H1 (cell line): ENCODE measurements at regions not wholly inside any gene's neighbourhood (a gene's known extent, or its start where the extent isn't known, plus 50 kb on each side); places are given as distances from the start of the nearest gene placed in this dataset.

ENCODE experiments used
- CTCF ChIA-PET: fragments of 300-600 bp; sonication (Branson Sonifier 250); formaldehyde crosslinking; loops from one replicate; lab custom pipeline; 2021; ENCODE audit not compliant: partially characterized antibody; lab: Charles Lee
- POLR2A ChIA-PET: fragments of 300-600 bp; sonication (Branson Sonifier 250); formaldehyde crosslinking; loops from one replicate; lab custom pipeline; 2021; ENCODE audit warnings: inconsistent platforms; ENCODE audit not compliant: partially characterized antibody; lab: Charles Lee
- DNase-seq, 2 experiments: peaks; one replicate each; pipeline versions ENCODE4 v3.0.0 to v3.0.0-alpha.2; 2010 to 2022; ENCODE audit warnings: low spot score in 2 of 2, low read depth in 1 of 2, mixed read lengths in 1 of 2
- FAIRE-seq: peaks from 2 replicates; lab custom pipeline; 2011; peaks lifted over from hg19 to GRCh38; lab: Jason Lieb, UNC
- H2AFZ ChIP-seq: 2 replicates; pipeline ENCODE4 v1.8.1; 2012; ENCODE audit warnings: low read length, inconsistent platforms
- H2AK5ac ChIP-seq: 2 replicates; pipeline ENCODE4 v1.6.1; 2013; ENCODE audit warnings: low read depth, low read length
- H2BK120ac ChIP-seq: replicated peaks from 2 replicates; pipeline ENCODE3; 2013; ENCODE audit warnings: low read depth, low read length, inconsistent platforms
- H2BK12ac ChIP-seq: 2 replicates; pipeline ENCODE4 v1.6.1; 2013; ENCODE audit warnings: low read depth, low read length
- H2BK15ac ChIP-seq: 2 replicates; pipeline ENCODE4 v1.6.1; 2013; ENCODE audit warnings: low read length
- H2BK20ac ChIP-seq: 2 replicates; pipeline ENCODE4 v1.6.1; 2013; ENCODE audit warnings: low read length
- H2BK5ac ChIP-seq: 2 replicates; pipeline ENCODE4 v1.6.1; 2013; ENCODE audit warnings: low read depth, low read length
- H3K14ac ChIP-seq: 2 replicates; pipeline ENCODE4 v1.6.1; 2013; ENCODE audit warnings: inconsistent platforms; ENCODE audit not compliant: insufficient read length
- H3K18ac ChIP-seq: 2 replicates; pipeline ENCODE4 v1.6.1; 2013; ENCODE audit warnings: low read length; ENCODE audit errors: extremely low read depth
- H3K23ac ChIP-seq: 2 replicates; pipeline ENCODE4 v1.6.1; 2013; ENCODE audit warnings: inconsistent platforms; ENCODE audit not compliant: insufficient read length
- H3K23me2 ChIP-seq: 2 replicates; pipeline ENCODE4 v1.6.1; 2013; ENCODE audit warnings: low read depth, low read length
- H3K27ac ChIP-seq: 2 replicates; pipeline ENCODE4 v1.6.1; 2011; ENCODE audit warnings: low read depth, low read length, inconsistent platforms
- H3K27me3 ChIP-seq, 4 experiments: replicated peaks in 1 of 4; 1 replicate in 1 of 4; 2 replicates in 3 of 4; pipeline versions ENCODE4 v1.6.1 to v1.8.1; 2011 to 2013; ENCODE audit warnings: low read length in 3 of 4, mild to moderate bottlenecking in 3 of 4, inconsistent platforms in 2 of 4, mixed read lengths in 2 of 4, moderate library complexity in 1 of 4; ENCODE audit not compliant: control insufficient read depth in 3 of 4, insufficient read depth in 3 of 4; ENCODE audit errors: extremely low read depth in 1 of 4
- H3K36me3 ChIP-seq, 4 experiments: 2 replicates each; pipeline versions ENCODE4 v1.6.1 to v1.8.1; 2011 to 2013; ENCODE audit warnings: mild to moderate bottlenecking in 4 of 4, low read length in 3 of 4, moderate library complexity in 2 of 4, control low read depth in 1 of 4, inconsistent platforms in 1 of 4; ENCODE audit not compliant: insufficient read depth in 4 of 4, control insufficient read depth in 2 of 4
- H3K4ac ChIP-seq: replicated peaks from 2 replicates; pipeline ENCODE3; 2013; ENCODE audit warnings: low read length, low read depth, mixed read lengths, inconsistent platforms; ENCODE audit not compliant: insufficient read length
- H3K4me1 ChIP-seq, 4 experiments: replicated peaks in 1 of 4; 1 replicate in 1 of 4; 2 replicates in 3 of 4; pipeline versions ENCODE4 v1.6.1 to v1.8.1; 2011 to 2013; ENCODE audit warnings: low read length in 3 of 4, inconsistent platforms in 2 of 4, mixed read lengths in 1 of 4; ENCODE audit not compliant: insufficient read depth in 4 of 4, control insufficient read depth in 3 of 4
- H3K4me2 ChIP-seq, 2 experiments: 2 replicates each; pipeline versions ENCODE4 v1.6.1 to v1.8.1; 2011 to 2013; ENCODE audit warnings: low read depth in 2 of 2, low read length in 2 of 2, control low read depth in 1 of 2, inconsistent platforms in 1 of 2, mild to moderate bottlenecking in 1 of 2; ENCODE audit not compliant: insufficient read depth in 1 of 2
- H3K4me3 ChIP-seq, 4 experiments: fragments of 200-600, 300-600 bp in 1 of 4; sonication (generic), shearing (Covaris generic), sonication (Bioruptor Twin) in 1 of 4; 2 replicates each; pipeline versions ENCODE4 v1.5.1 to v1.8.1; 2011 to 2016; ENCODE audit warnings: low read length in 4 of 4, low read depth in 3 of 4, control low read depth in 2 of 4, inconsistent platforms in 2 of 4, mild to moderate bottlenecking in 2 of 4, mixed read lengths in 1 of 4, moderate library complexity in 1 of 4; ENCODE audit not compliant: insufficient read depth in 2 of 4; ENCODE audit errors: extremely low read depth in 1 of 4
- H3K56ac ChIP-seq: replicated peaks from 2 replicates; pipeline ENCODE3; 2013; ENCODE audit warnings: low read depth, mild to moderate bottlenecking, mixed read lengths, low read length, inconsistent platforms; ENCODE audit not compliant: insufficient read length
- H3K79me1 ChIP-seq: 2 replicates; pipeline ENCODE4 v1.6.1; 2013; ENCODE audit warnings: low read depth, low read length, control low read depth
- H3K79me2 ChIP-seq, 2 experiments: 2 replicates each; pipeline versions ENCODE4 v1.6.1 to v1.8.1; 2012 to 2013; ENCODE audit warnings: low read length in 2 of 2, mild to moderate bottlenecking in 2 of 2, inconsistent platforms in 1 of 2; ENCODE audit not compliant: insufficient read depth in 2 of 2, control insufficient read depth in 1 of 2
- H3K9ac ChIP-seq, 4 experiments: replicated peaks in 1 of 4; 1 replicate in 1 of 4; 2 replicates in 3 of 4; pipeline versions ENCODE4 v1.6.1 to v1.8.1; 2011 to 2013; ENCODE audit warnings: low read depth in 3 of 4, low read length in 3 of 4, control low read depth in 2 of 4, mild to moderate bottlenecking in 2 of 4, moderate library complexity in 2 of 4, inconsistent platforms in 1 of 4; ENCODE audit errors: extremely low read depth in 1 of 4
- H3K9me3 ChIP-seq, 2 experiments: 2 replicates each; pipeline versions ENCODE4 v1.6.1 to v1.8.1; 2012 to 2013; ENCODE audit warnings: mild to moderate bottlenecking in 2 of 2, moderate library complexity in 2 of 2, control low read depth in 1 of 2, inconsistent platforms in 1 of 2, low read depth in 1 of 2, low read length in 1 of 2, mixed read lengths in 1 of 2; ENCODE audit not compliant: insufficient read depth in 2 of 2
- H4K20me1 ChIP-seq, 2 experiments: replicated peaks in 1 of 2; 2 replicates each; pipeline versions ENCODE3 to v1.8.1; 2011 to 2013; ENCODE audit warnings: inconsistent platforms in 2 of 2, low read length in 2 of 2, mild to moderate bottlenecking in 1 of 2; ENCODE audit not compliant: insufficient read depth in 2 of 2, control insufficient read depth in 1 of 2
- H4K5ac ChIP-seq: 2 replicates; pipeline ENCODE4 v1.6.1; 2013; ENCODE audit warnings: low read length, low read depth, mixed read lengths, inconsistent platforms; ENCODE audit not compliant: insufficient read length
- H4K8ac ChIP-seq: 2 replicates; pipeline ENCODE4 v1.8.0; 2013; ENCODE audit warnings: mild to moderate bottlenecking, moderate library complexity, low read length, inconsistent platforms; ENCODE audit not compliant: insufficient read depth; ENCODE audit errors: extremely low read depth
- H4K91ac ChIP-seq: replicated peaks from 2 replicates; pipeline ENCODE3; 2013; ENCODE audit warnings: low read length, mixed read lengths, inconsistent platforms; ENCODE audit not compliant: insufficient read length
- EP300 ChIP-seq, 2 experiments: IDR thresholded peaks; 1 replicate in 1 of 2; 2 replicates in 1 of 2; pipeline ENCODE4 v1.6.1; 2011 to 2012; ENCODE audit warnings: low read depth in 2 of 2, low read length in 2 of 2, mild to moderate bottlenecking in 2 of 2, borderline replicate concordance in 1 of 2, inconsistent platforms in 1 of 2, moderate library complexity in 1 of 2
- HDAC6 ChIP-seq: IDR thresholded peaks from one replicate; pipeline ENCODE4 v1.7.1; 2012; ENCODE audit warnings: low read depth, mild to moderate bottlenecking, inconsistent platforms, low read length, moderate library complexity
- MAX ChIP-seq: IDR thresholded peaks from 2 replicates; pipeline ENCODE4 v1.6.1; 2012; ENCODE audit warnings: inconsistent platforms
- RAD21 ChIP-seq, 2 experiments: IDR thresholded peaks in 1 of 2; conservative IDR thresholded peaks in 1 of 2; 2 replicates each; pipeline ENCODE4 v1.6.1; 2011; ENCODE audit warnings: low read depth in 2 of 2, low read length in 2 of 2, improper control_type of control experiment in 1 of 2, inconsistent platforms in 1 of 2, mild to moderate bottlenecking in 1 of 2, moderate library complexity in 1 of 2
- SP1 ChIP-seq: IDR thresholded peaks from 2 replicates; pipeline ENCODE4 v1.6.1; 2011; ENCODE audit warnings: low read depth, low read length
- WGBS, 2 experiments: shearing (Covaris generic) in 1 of 2; methylation state at CpG; one replicate each; pipeline versions ENCODE4 v1.1.6 to v1.1.7; 2013 to 2015; ENCODE audit warnings: low lambda C conversion rate in 2 of 2, mixed read lengths in 2 of 2, inconsistent platforms in 1 of 2, low coverage in 1 of 2, missing lambda C conversion rate in 1 of 2; ENCODE audit not compliant: insufficient replicate concordance in 2 of 2, insufficient coverage in 1 of 2, insufficient read length in 1 of 2; ENCODE audit errors: extremely low coverage in 1 of 2, missing lambda C conversion rate in 1 of 2; 5-methylcytosine and 5-hydroxymethylcytosine counted together

- Histone ChIP-seq H3K18ac (no peak overlapping the region), H4K91ac (no peak overlapping the region), H4K5ac (no peak overlapping the region), H3K27ac (no peak overlapping the region), H2BK5ac (no peak overlapping the region), H2AK5ac (no peak overlapping the region), H3K4me2 (no peak overlapping the region), H3K4ac (no peak overlapping the region), H4K20me1 (no peaks in the 10 kb centered on the region), H3K4me1 (no peaks in the 10 kb centered on the region), H2BK15ac (no peak overlapping the region), H3K9me3 (no peaks in the 10 kb centered on the region), H3K9ac (no peak overlapping the region), H3K14ac (no peak overlapping the region), H3K23me2 (no peaks in the 10 kb centered on the region), H3K23ac (no peak overlapping the region), H3K36me3 (no peaks in the 10 kb centered on the region), H3K79me2 (no peaks in the 10 kb centered on the region), H3K27me3 (no peaks in the 10 kb centered on the region), H2BK20ac (no peak overlapping the region), H3K56ac (no peak overlapping the region), H2BK12ac (no peak overlapping the region), H2BK120ac (no peak overlapping the region), H3K79me1 (no peaks in the 10 kb centered on the region), H2AFZ (no peak overlapping the region), H4K8ac (no peak overlapping the region), H3K4me3 (no peak overlapping the region)
- FAIRE-seq = no peak
- TF ChIP-seq SP1 (no peak), EP300 (IDR thresholded peaks at IDR 0.05; ENCODE audit: borderline replicate concordance in 1 of 2, low read depth in 2 of 2, low read length in 2 of 2) (no peak), RAD21 (IDR thresholded peaks at IDR 0.05 in 1 of 2, conservative IDR thresholded peaks at IDR 0.05 in 1 of 2; ENCODE audit: low read depth in 2 of 2, low read length in 2 of 2) (no peak), MAX (no peak), HDAC6 (no peak)
- 95% methylated on average over 2 of the region's 2 CpGs; no CpG with 5 or more reads in 1 of the 2 experiments for WGBS, 2 experiments
- ChIA-PET POLR2A (no interaction called here), CTCF (interaction anchor here (0.6 kb wide), 1 partner anchor 820 kb away, joined by 5 read pairs; no protein-coding TSS in a partner anchor)
- no peak for DNase-seq
Measured at GRCh38 chr1:106615473-106615872, 441.0 kb upstream of the PRMT6 start.
